PC-9 (cell line): ENCODE measurements at regions not wholly inside any gene's neighbourhood (a gene's known extent, or its start where the extent isn't known, plus 50 kb on each side); places are given as distances from the start of the nearest gene placed in this dataset.

Experiments used
- BruUV-seq: library from RNA; stranded (reverse); fragments of 400-500 nt; replicated peaks from 2 replicates; lab custom pipeline; 2021; lab: Mats Ljungman, UMichigan
- CTCF ChIA-PET: fragments of 300-600 bp; sonication (Branson Sonifier 250); formaldehyde crosslinking; loops from one replicate; lab custom pipeline; 2022; ENCODE audit warnings: antibody characterized with exemption; lab: Charles Lee
- POLR2A ChIA-PET: fragments of 300-600 bp; sonication (Branson Sonifier 250); formaldehyde crosslinking; loops from one replicate; lab custom pipeline; 2022; ENCODE audit warnings: antibody characterized with exemption; ENCODE audit not compliant: unreplicated experiment; lab: Charles Lee
- DNase-seq, 2 experiments: peaks; one replicate each; pipeline versions ENCODE4 v3.0.0 to v3.0.0-alpha.2; 2015 to 2022; ENCODE audit warnings: mixed read lengths in 1 of 2
- H2AFZ ChIP-seq: fragments of 200-600 bp; sonication (generic); 2 replicates; pipeline ENCODE4 v1.8.1; 2017; ENCODE audit warnings: antibody characterized with exemption
- H3F3A ChIP-seq: fragments of 200-600 bp; sonication (generic); 2 replicates; pipeline ENCODE4 v1.8.1; 2017; ENCODE audit warnings: antibody characterized with exemption, mild to moderate bottlenecking, low read depth; ENCODE audit not compliant: insufficient read depth
- H3K27ac ChIP-seq: fragments of 200-600 bp; sonication (generic); 2 replicates; pipeline ENCODE4 v1.6.1; 2016; ENCODE audit warnings: mixed run types
- H3K27me3 ChIP-seq: fragments of 200-600 bp; sonication (generic); 2 replicates; pipeline ENCODE4 v1.6.1; 2016; ENCODE audit warnings: low read depth, mixed run types; ENCODE audit not compliant: insufficient read depth
- H3K36me3 ChIP-seq: fragments of 200-600 bp; sonication (generic); 2 replicates; pipeline ENCODE4 v1.6.1; 2016; ENCODE audit warnings: low read depth, mixed run types
- H3K4me1 ChIP-seq: fragments of 200-600 bp; sonication (generic); replicated peaks from 2 replicates; pipeline ENCODE4 v1.6.1; 2016; ENCODE audit warnings: mixed run types; ENCODE audit not compliant: insufficient read depth
- H3K4me2 ChIP-seq: fragments of 200-600 bp; sonication (generic); 2 replicates; pipeline ENCODE4 v1.6.1; 2017; ENCODE audit warnings: mixed run types
- H3K4me3 ChIP-seq: fragments of 200-600 bp; sonication (generic); 2 replicates; pipeline ENCODE4 v1.6.1; 2016; ENCODE audit warnings: mixed run types
- H3K79me2 ChIP-seq: fragments of 200-600 bp; sonication (generic); 2 replicates; pipeline ENCODE4 v1.6.1; 2017; ENCODE audit warnings: low read depth, mixed run types
- H3K9me2 ChIP-seq: fragments of 200-600 bp; sonication (generic); 2 replicates; pipeline ENCODE4 v1.8.1; 2017; ENCODE audit warnings: mild to moderate bottlenecking; ENCODE audit not compliant: insufficient read depth
- H3K9me3 ChIP-seq: fragments of 200-600 bp; sonication (generic); 2 replicates; pipeline ENCODE4 v1.8.1; 2016; ENCODE audit warnings: low read depth; ENCODE audit not compliant: insufficient read depth
- H4K20me1 ChIP-seq: fragments of 200-600 bp; sonication (generic); 2 replicates; pipeline ENCODE4 v1.8.1; 2017; ENCODE audit not compliant: insufficient read depth
- EZH2 ChIP-seq: fragments of 200-600 bp; sonication (generic); IDR thresholded peaks from 2 replicates; pipeline ENCODE4 v1.8.0; 2017; ENCODE audit warnings: antibody characterized with exemption, low read depth
- intact Hi-C: fragments of 100-400 bp; cut with micrococcal nuclease; formaldehyde crosslinking; loops from one replicate; pipeline ENCODE4 v1.10.0; 2022; ENCODE audit not compliant: unreplicated experiment
- TF ChIP-seq, protein P1 (sequence below): fragments of 200-600 bp; sonication (generic); conservative IDR thresholded peaks from 2 replicates; pipeline ENCODE4 v1.6.1; 2017; ENCODE audit warnings: mixed run types, antibody characterized with exemption, mild to moderate bottlenecking, moderate library complexity

DNA sequence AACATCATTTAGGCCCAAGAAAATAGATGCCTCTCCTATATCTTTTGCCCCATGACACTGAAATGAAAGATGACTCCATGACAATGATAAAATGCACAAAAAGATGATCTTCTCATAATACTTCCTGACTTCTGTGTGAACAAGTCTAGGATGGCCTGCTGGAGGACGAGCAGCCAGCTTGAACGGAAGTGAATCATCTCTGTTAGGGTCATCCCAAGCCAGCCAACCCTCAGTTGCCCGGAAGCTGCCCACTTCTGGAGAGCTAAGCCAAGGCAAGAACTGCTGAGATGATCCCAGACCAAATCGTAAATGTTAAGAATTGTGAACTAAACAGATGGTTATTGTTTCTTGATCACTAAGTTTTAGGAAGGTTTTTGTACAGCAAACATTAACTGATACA, 249.7 kb upstream of the HS3ST5 start:
- Histone ChIP-seq H3K4me2 (no peak overlapping the region), H3K79me2 (no peaks in the 10 kb centered on the region), H2AFZ (no peak overlapping the region), H3K27ac (no peak overlapping the region), H3K9me2 (no peaks in the 10 kb centered on the region; the same call in 1 of the 2 replicates), H3F3A (no peaks in the 10 kb centered on the region), H3K36me3 (no peaks in the 10 kb centered on the region), H3K4me3 (no peak overlapping the region), H3K9me3 (no peaks in the 10 kb centered on the region), H3K4me1 (no peaks in the 10 kb centered on the region), H3K27me3 (no peaks in the 10 kb centered on the region), H4K20me1 (no peaks in the 10 kb centered on the region)
- CTCF ChIA-PET: no interaction called here
- no TSS peak for BruUV-seq
- intact Hi-C loops: no loop called here
- TF ChIP-seq, protein P1, sequence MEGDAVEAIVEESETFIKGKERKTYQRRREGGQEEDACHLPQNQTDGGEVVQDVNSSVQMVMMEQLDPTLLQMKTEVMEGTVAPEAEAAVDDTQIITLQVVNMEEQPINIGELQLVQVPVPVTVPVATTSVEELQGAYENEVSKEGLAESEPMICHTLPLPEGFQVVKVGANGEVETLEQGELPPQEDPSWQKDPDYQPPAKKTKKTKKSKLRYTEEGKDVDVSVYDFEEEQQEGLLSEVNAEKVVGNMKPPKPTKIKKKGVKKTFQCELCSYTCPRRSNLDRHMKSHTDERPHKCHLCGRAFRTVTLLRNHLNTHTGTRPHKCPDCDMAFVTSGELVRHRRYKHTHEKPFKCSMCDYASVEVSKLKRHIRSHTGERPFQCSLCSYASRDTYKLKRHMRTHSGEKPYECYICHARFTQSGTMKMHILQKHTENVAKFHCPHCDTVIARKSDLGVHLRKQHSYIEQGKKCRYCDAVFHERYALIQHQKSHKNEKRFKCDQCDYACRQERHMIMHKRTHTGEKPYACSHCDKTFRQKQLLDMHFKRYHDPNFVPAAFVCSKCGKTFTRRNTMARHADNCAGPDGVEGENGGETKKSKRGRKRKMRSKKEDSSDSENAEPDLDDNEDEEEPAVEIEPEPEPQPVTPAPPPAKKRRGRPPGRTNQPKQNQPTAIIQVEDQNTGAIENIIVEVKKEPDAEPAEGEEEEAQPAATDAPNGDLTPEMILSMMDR: no peak
- no peak for TF ChIP-seq EZH2
- DNase-seq: no peak
- POLR2A ChIA-PET: no interaction called here

DNA sequence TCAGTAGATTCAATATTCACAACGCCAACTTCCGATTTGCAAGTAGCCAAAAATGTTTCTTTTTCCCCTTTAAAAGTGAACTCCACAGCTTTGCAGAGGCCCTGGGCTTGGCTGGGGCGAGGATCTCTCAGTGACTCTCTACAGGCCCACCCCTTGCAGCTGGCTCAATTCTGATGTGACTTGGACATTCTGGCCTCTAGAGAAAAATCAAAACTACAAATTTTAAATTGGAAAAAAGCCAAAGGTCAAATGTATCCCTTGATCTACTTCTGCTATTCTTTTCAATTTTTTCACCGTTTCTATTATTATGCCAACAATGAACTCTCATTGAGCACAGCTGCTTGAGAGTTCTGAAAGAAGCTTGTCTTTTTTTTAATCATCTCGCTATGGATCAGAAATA, 245.9 kb upstream of the HS3ST5 start:
- TF ChIP-seq EZH2: no peak
- TF ChIP-seq, protein P1: no peak
- H3K9me2 ChIP-seq: no peaks in the 10 kb centered on the region
- intact Hi-C loops: no loop called here
- no peaks in the 10 kb centered on the region for H4K20me1 ChIP-seq
- no peak for DNase-seq
- H3K36me3 ChIP-seq: no peaks in the 10 kb centered on the region
- ChIA-PET CTCF (no interaction called here), POLR2A (interaction anchor here (0.6 kb wide), 1 partner anchor 592 kb away, joined by 5 read pairs; no protein-coding TSS in a partner anchor)
- H3K79me2 ChIP-seq: no peaks in the 10 kb centered on the region
- H3K4me1 ChIP-seq: no peaks in the 10 kb centered on the region
- H2AFZ ChIP-seq: no peak overlapping the region
- no peaks in the 10 kb centered on the region for H3F3A ChIP-seq
- BruUV-seq: no TSS peak
- no peak overlapping the region for H3K27ac ChIP-seq
- H3K27me3 ChIP-seq: no peaks in the 10 kb centered on the region
- H3K9me3 ChIP-seq: no peaks in the 10 kb centered on the region
- H3K4me3 ChIP-seq: no peak overlapping the region
- H3K4me2 ChIP-seq: no peak overlapping the region

DNA sequence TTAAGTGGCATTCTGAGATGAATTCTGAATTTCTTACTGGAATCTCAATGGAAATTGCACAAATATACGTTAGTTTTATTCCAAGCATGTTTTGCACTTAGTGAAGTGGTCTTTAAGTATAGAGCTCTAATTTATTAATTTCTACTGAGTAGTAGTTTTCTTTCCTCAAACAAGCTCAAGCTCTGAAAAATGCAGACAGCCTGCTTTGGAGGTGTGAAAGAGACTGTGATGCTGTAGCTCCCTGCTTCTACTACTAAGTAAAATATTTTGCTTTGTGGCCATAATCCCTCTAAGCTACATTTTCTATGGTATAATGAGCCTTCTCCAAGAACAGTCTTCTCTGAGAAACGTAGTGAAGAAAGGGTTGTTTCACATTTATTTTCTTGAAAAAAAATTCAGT, 243.5 kb upstream of the HS3ST5 start:
- intact Hi-C loops: no loop called here
- DNase-seq: no peak
- no peaks in the 10 kb centered on the region for H3K9me3 ChIP-seq
- no peaks in the 10 kb centered on the region for H3K27me3 ChIP-seq
- no peaks in the 10 kb centered on the region for H3K79me2 ChIP-seq
- no peak overlapping the region for H3K27ac ChIP-seq
- TF ChIP-seq EZH2: no peak
- TF ChIP-seq, protein P1: no peak
- H3K36me3 ChIP-seq: no peaks in the 10 kb centered on the region
- no peaks in the 10 kb centered on the region for H4K20me1 ChIP-seq
- ChIA-PET POLR2A (interaction anchor here (0.6 kb wide), 1 partner anchor 242 kb away, joined by 5 read pairs; no protein-coding TSS in a partner anchor), CTCF (no interaction called here)
- H3K4me3 ChIP-seq: no peak overlapping the region
- no peak overlapping the region for H2AFZ ChIP-seq
- peaks cover 4% of the 10 kb centered on the region for H3K4me1 ChIP-seq
- no peaks in the 10 kb centered on the region for H3F3A ChIP-seq
- H3K9me2 ChIP-seq: no peaks in the 10 kb centered on the region
- H3K4me2 ChIP-seq: no peak overlapping the region
- BruUV-seq: no TSS peak
